ENCODE measurements at regions not wholly inside any gene's neighbourhood (a gene's known extent, or its start where the extent isn't known, plus 50 kb on each side); places are given as distances from the start of the nearest gene placed in this dataset.
"Not testable (repeated sequence)": the region's sequence is repeated elsewhere in the genome, so short reads cannot be mapped to it uniquely, and the experiment has no call there.

DNA sequence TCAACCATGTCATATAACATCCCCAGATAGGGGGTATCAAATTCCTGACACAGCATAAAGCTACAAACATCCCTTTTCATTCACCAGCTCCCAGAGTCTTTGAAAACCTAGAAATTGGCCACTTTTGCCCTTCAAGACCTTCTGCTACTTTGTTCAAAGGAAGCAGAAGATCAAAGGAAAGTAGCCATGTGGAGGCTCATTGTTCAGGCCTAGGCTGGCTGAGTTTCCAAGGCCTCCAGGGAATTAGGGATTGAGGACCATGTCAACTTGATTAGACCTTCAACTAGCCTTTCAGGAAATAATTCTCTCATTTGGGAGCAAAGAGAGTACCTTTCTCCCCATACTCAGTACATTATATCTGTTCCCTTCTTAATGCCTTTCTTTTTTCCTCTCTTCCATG, 66.8 kb upstream of the ATXN3L start:
- Histone ChIP-seq H3K36me3 (ENCODE audit: control insufficient read depth, insufficient read depth, low read length) (no peaks in the 10 kb centered on the region), H3K27ac (ENCODE audit: low read length) (no peak overlapping the region), H3K9me3 (ENCODE audit: control insufficient read depth, low read depth, low read length) (no peaks in the 10 kb centered on the region), H3K4me1 (ENCODE audit: control insufficient read depth, insufficient read depth, low read length) (no peaks in the 10 kb centered on the region), H3K27me3 (ENCODE audit: control insufficient read depth, insufficient read depth, low read length) (no peaks in the 10 kb centered on the region), H3K4me3 (ENCODE audit: low read length) (no peak overlapping the region)
- no peak for DNase-seq

DNA sequence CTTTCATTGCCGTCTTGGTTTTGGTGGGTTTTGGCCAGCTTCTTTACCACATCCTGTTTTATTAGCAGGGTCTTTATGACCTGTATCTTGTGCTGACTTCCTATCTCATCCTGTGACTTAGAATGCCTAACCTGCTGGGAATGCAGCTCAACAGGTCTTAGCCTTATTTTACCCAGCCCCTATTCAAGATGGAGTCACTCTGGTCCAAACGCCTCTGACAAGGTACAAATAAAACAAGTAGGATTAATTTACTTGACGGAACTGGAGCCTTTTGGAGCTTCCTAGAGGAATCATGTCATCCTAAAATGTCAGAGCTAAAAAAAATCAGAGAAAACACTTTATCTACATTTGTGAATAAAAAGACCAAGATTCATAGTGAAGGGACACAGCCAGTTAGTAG, 66.2 kb upstream of the ATXN3L start:
- no peaks in the 10 kb centered on the region for H3K4me1 ChIP-seq (ENCODE audit: control insufficient read depth, insufficient read depth, low read length)
- no peaks in the 10 kb centered on the region for H3K27me3 ChIP-seq (ENCODE audit: control insufficient read depth, insufficient read depth, low read length)
- no peaks in the 10 kb centered on the region for H3K9me3 ChIP-seq (ENCODE audit: control insufficient read depth, low read depth, low read length)
- H3K4me3 ChIP-seq (ENCODE audit: low read length), result no peak overlapping the region
- DNase-seq, result no peak
- H3K36me3 ChIP-seq (ENCODE audit: control insufficient read depth, insufficient read depth, low read length), result no peaks in the 10 kb centered on the region
- no CpG with 5 or more reads among the region's 3 CpGs for WGBS (ENCODE audit: insufficient coverage, low lambda C conversion rate)
- no peak overlapping the region for H3K27ac ChIP-seq (ENCODE audit: low read length)

GRCh38 chrX:13383907-13384306, 64.1 kb upstream of the ATXN3L start:
- no peak for DNase-seq
- H3K9me3 ChIP-seq (ENCODE audit: control insufficient read depth, low read depth, low read length), result no peaks in the 10 kb centered on the region
- H3K4me1 ChIP-seq (ENCODE audit: control insufficient read depth, insufficient read depth, low read length), result no peaks in the 10 kb centered on the region
- H3K27ac ChIP-seq (ENCODE audit: low read length), result no peak overlapping the region
- no peaks in the 10 kb centered on the region for H3K27me3 ChIP-seq (ENCODE audit: control insufficient read depth, insufficient read depth, low read length)
- 60% methylated on average over 1 of the region's 5 CpGs for WGBS (ENCODE audit: insufficient coverage, low lambda C conversion rate)
- no peaks in the 10 kb centered on the region for H3K36me3 ChIP-seq (ENCODE audit: control insufficient read depth, insufficient read depth, low read length)
- no peak overlapping the region for H3K4me3 ChIP-seq (ENCODE audit: low read length)

DNA sequence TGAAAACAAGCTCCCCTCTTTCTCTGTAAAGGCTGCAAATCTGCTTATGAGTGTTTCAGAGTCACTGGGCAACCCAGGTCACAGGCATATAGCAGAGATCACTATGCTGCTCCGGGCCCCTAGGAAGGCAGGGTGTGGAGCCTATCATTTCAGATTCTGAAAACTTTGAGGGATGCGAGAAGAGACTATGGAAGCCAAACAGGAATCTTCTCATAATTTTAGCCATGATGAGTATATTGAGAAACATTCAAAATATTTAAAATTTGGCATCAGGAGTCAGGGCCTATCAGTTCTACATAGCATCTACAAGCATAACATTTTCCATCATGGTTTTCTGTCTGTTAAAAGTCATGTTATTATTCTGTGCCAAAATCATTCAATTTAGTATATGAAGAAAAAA, 61.7 kb upstream of the ATXN3L start:
- WGBS (ENCODE audit: insufficient coverage, low lambda C conversion rate), result no CpG with 5 or more reads among the region's 2 CpGs
- no peak overlapping the region for H3K4me3 ChIP-seq (ENCODE audit: low read length)
- no peaks in the 10 kb centered on the region for H3K9me3 ChIP-seq (ENCODE audit: control insufficient read depth, low read depth, low read length)
- no peak overlapping the region for H3K27ac ChIP-seq (ENCODE audit: low read length)
- no peaks in the 10 kb centered on the region for H3K4me1 ChIP-seq (ENCODE audit: control insufficient read depth, insufficient read depth, low read length)
- no peaks in the 10 kb centered on the region for H3K36me3 ChIP-seq (ENCODE audit: control insufficient read depth, insufficient read depth, low read length)
- H3K27me3 ChIP-seq (ENCODE audit: control insufficient read depth, insufficient read depth, low read length), result no peaks in the 10 kb centered on the region
- no peak for DNase-seq

DNA sequence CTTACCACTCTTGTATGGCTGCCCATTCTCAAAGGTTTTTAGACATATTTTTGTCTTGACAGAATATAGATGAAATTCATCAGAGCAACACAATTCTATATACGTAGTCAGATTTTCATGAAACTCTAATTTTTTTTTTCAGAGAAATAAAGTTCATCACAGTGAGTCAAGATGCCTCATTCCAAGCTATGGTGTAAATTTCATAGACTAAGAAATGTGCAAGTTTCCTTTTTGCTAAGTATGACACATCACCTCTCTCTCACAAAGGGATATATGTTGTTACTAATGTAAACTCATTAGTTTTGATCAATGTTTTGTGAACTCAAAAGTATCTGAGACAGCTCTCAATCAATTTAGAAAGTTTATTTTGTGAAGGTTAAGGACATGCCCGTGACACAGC, 60.4 kb upstream of the ATXN3L start:
- H3K4me3 ChIP-seq (ENCODE audit: low read length), result no peak overlapping the region
- H3K27me3 ChIP-seq (ENCODE audit: control insufficient read depth, insufficient read depth, low read length), result no peaks in the 10 kb centered on the region
- H3K36me3 ChIP-seq (ENCODE audit: control insufficient read depth, insufficient read depth, low read length), result no peaks in the 10 kb centered on the region
- no peaks in the 10 kb centered on the region for H3K9me3 ChIP-seq (ENCODE audit: control insufficient read depth, low read depth, low read length)
- H3K4me1 ChIP-seq (ENCODE audit: control insufficient read depth, insufficient read depth, low read length), result no peaks in the 10 kb centered on the region
- DNase-seq, result no peak
- WGBS (ENCODE audit: insufficient coverage, low lambda C conversion rate), result no CpG with 5 or more reads among the region's 2 CpGs
- no peak overlapping the region for H3K27ac ChIP-seq (ENCODE audit: low read length)

GRCh38 chrX:13378562-13379518, 59.0 kb upstream of the ATXN3L start:
- H3K36me3 ChIP-seq (ENCODE audit: control insufficient read depth, insufficient read depth, low read length); H3K4me3 ChIP-seq (ENCODE audit: low read length); H3K4me1 ChIP-seq (ENCODE audit: control insufficient read depth, insufficient read depth, low read length); H3K27ac ChIP-seq (ENCODE audit: low read length); H3K27me3 ChIP-seq (ENCODE audit: control insufficient read depth, insufficient read depth, low read length); DNase-seq; H3K9me3 ChIP-seq (ENCODE audit: control insufficient read depth, low read depth, low read length): not testable (repeated sequence)
- WGBS (ENCODE audit: insufficient coverage, low lambda C conversion rate), result no CpG with 5 or more reads among the region's 60 CpGs

- Histone ChIP-seq H3K4me3 (ENCODE audit: low read length) (no peak overlapping the region), H3K4me1 (ENCODE audit: control insufficient read depth, insufficient read depth, low read length) (no peaks in the 10 kb centered on the region), H3K9me3 (ENCODE audit: control insufficient read depth, low read depth, low read length) (no peaks in the 10 kb centered on the region), H3K27ac (ENCODE audit: low read length) (no peak overlapping the region), H3K27me3 (ENCODE audit: control insufficient read depth, insufficient read depth, low read length) (no peaks in the 10 kb centered on the region), H3K36me3 (ENCODE audit: control insufficient read depth, insufficient read depth, low read length) (no peaks in the 10 kb centered on the region)
- WGBS (ENCODE audit: insufficient coverage, low lambda C conversion rate), result no CpG with 5 or more reads among the region's 7 CpGs
- peak in 1 of 2 donors; percentile 16 for DNase-seq
These were observed 57.7 kb upstream of the ATXN3L start for GRCh38 chrX:13377550-13377934.

- no peaks in the 10 kb centered on the region for H3K4me1 ChIP-seq (ENCODE audit: control insufficient read depth, insufficient read depth, low read length)
- no peaks in the 10 kb centered on the region for H3K36me3 ChIP-seq (ENCODE audit: control insufficient read depth, insufficient read depth, low read length)
- H3K4me3 ChIP-seq (ENCODE audit: low read length), result no peak overlapping the region
- no CpG with 5 or more reads among the region's 9 CpGs for WGBS (ENCODE audit: insufficient coverage, low lambda C conversion rate)
- no peaks in the 10 kb centered on the region for H3K27me3 ChIP-seq (ENCODE audit: control insufficient read depth, insufficient read depth, low read length)
- DNase-seq, result peak in 1 of 2 donors; percentile 28
- no peaks in the 10 kb centered on the region for H3K9me3 ChIP-seq (ENCODE audit: control insufficient read depth, low read depth, low read length)
- H3K27ac ChIP-seq (ENCODE audit: low read length), result no peak overlapping the region
These were observed 57.1 kb upstream of the ATXN3L start for GRCh38 chrX:13376857-13377549.

- not testable (repeated sequence) for H3K9me3 ChIP-seq (ENCODE audit: control insufficient read depth, low read depth, low read length); H3K27me3 ChIP-seq (ENCODE audit: control insufficient read depth, insufficient read depth, low read length); H3K4me3 ChIP-seq (ENCODE audit: low read length); H3K27ac ChIP-seq (ENCODE audit: low read length); DNase-seq; H3K4me1 ChIP-seq (ENCODE audit: control insufficient read depth, insufficient read depth, low read length); H3K36me3 ChIP-seq (ENCODE audit: control insufficient read depth, insufficient read depth, low read length)
- no CpG with 5 or more reads among the region's 8 CpGs for WGBS (ENCODE audit: insufficient coverage, low lambda C conversion rate)
These were observed 55.7 kb upstream of the ATXN3L start for GRCh38 chrX:13375596-13375995.

DNA sequence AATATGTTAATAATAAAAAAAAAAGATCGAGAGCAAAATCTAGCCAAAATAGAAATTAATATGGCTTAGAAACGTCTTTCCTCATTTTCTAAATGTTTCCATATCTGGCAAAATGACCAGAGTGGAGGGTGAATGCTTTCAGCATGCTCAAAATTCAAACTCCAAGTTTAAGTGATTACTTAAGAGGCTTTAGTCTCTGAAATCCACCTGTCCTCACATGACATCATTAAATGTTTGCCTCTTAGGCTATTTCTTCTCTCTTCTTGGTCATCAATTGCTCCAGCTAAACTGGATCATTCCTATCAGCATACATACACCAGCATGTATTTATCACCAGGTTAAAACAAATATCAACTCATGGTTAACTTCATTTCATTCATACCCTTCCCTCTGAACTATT, 54.5 kb upstream of the ATXN3L start:
- H3K4me3 ChIP-seq (ENCODE audit: low read length), result no peak overlapping the region
- no peak for DNase-seq
- H3K9me3 ChIP-seq (ENCODE audit: control insufficient read depth, low read depth, low read length), result no peaks in the 10 kb centered on the region
- no peak overlapping the region for H3K27ac ChIP-seq (ENCODE audit: low read length)
- WGBS (ENCODE audit: insufficient coverage, low lambda C conversion rate), result no CpG with 5 or more reads among the region's 2 CpGs
- no peaks in the 10 kb centered on the region for H3K4me1 ChIP-seq (ENCODE audit: control insufficient read depth, insufficient read depth, low read length)
- no peaks in the 10 kb centered on the region for H3K27me3 ChIP-seq (ENCODE audit: control insufficient read depth, insufficient read depth, low read length)
- H3K36me3 ChIP-seq (ENCODE audit: control insufficient read depth, insufficient read depth, low read length), result no peaks in the 10 kb centered on the region

Data from large intestine (tissue), 3 donors.